ENCODE measurements at regions not wholly inside any gene's neighbourhood (a gene's known extent, or its start where the extent isn't known, plus 50 kb on each side); places are given as distances from the start of the nearest gene placed in this dataset.

DNA sequence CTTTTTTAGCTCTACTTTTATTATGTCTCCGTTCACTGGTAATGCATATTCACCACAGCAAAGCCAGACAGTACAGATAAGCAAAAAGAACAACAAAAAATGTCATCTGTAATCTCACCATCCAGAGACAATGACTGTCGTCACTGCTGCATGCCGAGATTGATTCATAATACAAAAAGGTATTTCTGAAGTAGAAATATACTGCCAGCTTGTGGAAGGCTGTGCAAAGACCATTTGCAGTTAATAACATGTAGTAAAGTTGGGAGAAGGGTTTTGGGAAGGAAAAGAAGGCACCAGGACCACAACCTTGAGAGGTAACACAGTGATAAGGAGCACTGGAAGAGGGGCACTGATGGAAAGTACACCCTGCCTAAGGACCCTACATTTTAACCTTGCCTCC is 223.0 kb upstream of the ZIC3 start:
- Histone ChIP-seq H3K79me2 (ENCODE audit: insufficient read depth, low read length) (no peaks in the 10 kb centered on the region), H3K9me3 (ENCODE audit: insufficient read depth, low read depth, low read length) (no peaks in the 10 kb centered on the region), H4K20me1 (ENCODE audit: insufficient read depth, low read length) (no peaks in the 10 kb centered on the region), H3K27me3 (ENCODE audit: insufficient read depth, low read length) (no peaks in the 10 kb centered on the region), H3K4me2 (ENCODE audit: low read length) (no peak overlapping the region), H2AFZ (ENCODE audit: low read depth, low read length) (no peak overlapping the region), H3K4me3 (ENCODE audit: insufficient read depth, low read depth, low read length) (no peak overlapping the region), H3K4me1 (ENCODE audit: insufficient read depth, low read length) (no peaks in the 10 kb centered on the region), H3K36me3 (ENCODE audit: insufficient read depth, low read length) (no peaks in the 10 kb centered on the region), H3K9ac (ENCODE audit: low read length) (no peak overlapping the region), H3K27ac (ENCODE audit: low read depth, low read length) (no peak overlapping the region)
- Mint-ChIP-seq H3K4me1 (ENCODE audit: low read depth, unreplicated experiment) (no peaks in the 10 kb centered on the region), H3K27ac (ENCODE audit: unreplicated experiment) (no peak overlapping the region), H3K4me3 (ENCODE audit: unreplicated experiment) (no peak overlapping the region), H3K9me3 (ENCODE audit: unreplicated experiment) (no peaks in the 10 kb centered on the region), H3K27me3 (ENCODE audit: low read depth, unreplicated experiment) (peaks cover 4% of the 10 kb centered on the region), H3K36me3 (ENCODE audit: low read depth, unreplicated experiment) (no peaks in the 10 kb centered on the region)
- FAIRE-seq: peak; percentile 58
- TF ChIP-seq EZH2 (IDR thresholded peaks at IDR 0.05; ENCODE audit: insufficient read depth, low read length): no peak
- TF ChIP-seq CTCF (IDR thresholded peaks at IDR 0.05; ENCODE audit: insufficient read depth, low read depth, low read length): no peak
- no peak for DNase-seq (ENCODE audit: low read depth)

- no peak overlapping the region for H3K4me3 ChIP-seq (ENCODE audit: insufficient read depth, low read depth, low read length)
- H3K27me3 Mint-ChIP-seq (ENCODE audit: low read depth, unreplicated experiment): no peaks in the 10 kb centered on the region
- FAIRE-seq (no peak), DNase-seq (ENCODE audit: low read depth) (no peak)
- H3K9me3 Mint-ChIP-seq (ENCODE audit: unreplicated experiment): peaks cover 1% of the 10 kb centered on the region
- H3K4me3 Mint-ChIP-seq (ENCODE audit: unreplicated experiment): no peak overlapping the region
- H3K36me3 ChIP-seq (ENCODE audit: insufficient read depth, low read length): no peaks in the 10 kb centered on the region
- H3K4me2 ChIP-seq (ENCODE audit: low read length): no peak overlapping the region
- no peak overlapping the region for H3K27ac Mint-ChIP-seq (ENCODE audit: unreplicated experiment)
- no peak overlapping the region for H3K27ac ChIP-seq (ENCODE audit: low read depth, low read length)
- no peak overlapping the region for H3K9ac ChIP-seq (ENCODE audit: low read length)
- no peaks in the 10 kb centered on the region for H3K4me1 Mint-ChIP-seq (ENCODE audit: low read depth, unreplicated experiment)
- H3K36me3 Mint-ChIP-seq (ENCODE audit: low read depth, unreplicated experiment): no peaks in the 10 kb centered on the region
- TF ChIP-seq EZH2 (IDR thresholded peaks at IDR 0.05; ENCODE audit: insufficient read depth, low read length): no peak
- TF ChIP-seq CTCF (IDR thresholded peaks at IDR 0.05; ENCODE audit: insufficient read depth, low read depth, low read length): no peak
- no peaks in the 10 kb centered on the region for H3K4me1 ChIP-seq (ENCODE audit: insufficient read depth, low read length)
- H4K20me1 ChIP-seq (ENCODE audit: insufficient read depth, low read length): no peaks in the 10 kb centered on the region
- H2AFZ ChIP-seq (ENCODE audit: low read depth, low read length): no peak overlapping the region
- H3K27me3 ChIP-seq (ENCODE audit: insufficient read depth, low read length): no peaks in the 10 kb centered on the region
- H3K79me2 ChIP-seq (ENCODE audit: insufficient read depth, low read length): no peaks in the 10 kb centered on the region
- H3K9me3 ChIP-seq (ENCODE audit: insufficient read depth, low read depth, low read length): no peaks in the 10 kb centered on the region
These were observed 252.3 kb upstream of the ZIC3 start for GRCh38 chrX:137313627-137314026.

DNA sequence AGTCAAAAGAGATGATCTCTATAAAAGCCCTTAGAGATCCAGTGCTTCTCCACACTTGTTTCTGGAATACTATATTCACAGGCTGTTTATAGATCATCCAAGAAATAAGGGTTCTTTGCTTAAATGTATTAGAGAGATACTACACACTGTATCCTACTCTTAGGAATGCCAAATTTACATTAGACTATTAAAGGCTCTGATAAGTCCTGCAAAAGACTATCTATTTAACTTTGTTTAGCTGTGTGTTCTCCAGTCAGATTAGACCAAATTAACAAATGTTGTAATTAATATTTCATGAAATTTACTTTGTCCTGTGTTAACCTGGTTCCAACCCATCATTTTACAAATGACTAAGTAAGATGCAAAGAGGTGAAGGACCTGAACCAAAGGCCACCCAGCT is 260.5 kb upstream of the ZIC3 start:
- Histone ChIP-seq H2AFZ (ENCODE audit: low read depth, low read length) (no peak overlapping the region), H3K9me3 (ENCODE audit: insufficient read depth, low read depth, low read length) (no peaks in the 10 kb centered on the region), H3K4me2 (ENCODE audit: low read length) (no peak overlapping the region), H3K27me3 (ENCODE audit: insufficient read depth, low read length) (no peaks in the 10 kb centered on the region), H3K79me2 (ENCODE audit: insufficient read depth, low read length) (no peaks in the 10 kb centered on the region), H4K20me1 (ENCODE audit: insufficient read depth, low read length) (no peaks in the 10 kb centered on the region), H3K27ac (ENCODE audit: low read depth, low read length) (no peak overlapping the region), H3K4me3 (ENCODE audit: insufficient read depth, low read depth, low read length) (no peak overlapping the region), H3K9ac (ENCODE audit: low read length) (no peak overlapping the region), H3K36me3 (ENCODE audit: insufficient read depth, low read length) (no peaks in the 10 kb centered on the region), H3K4me1 (ENCODE audit: insufficient read depth, low read length) (no peaks in the 10 kb centered on the region)
- peaks cover 3% of the 10 kb centered on the region for H3K9me3 Mint-ChIP-seq (ENCODE audit: unreplicated experiment)
- H3K4me1 Mint-ChIP-seq (ENCODE audit: low read depth, unreplicated experiment): no peaks in the 10 kb centered on the region
- no peak for DNase-seq (ENCODE audit: low read depth)
- no peak overlapping the region for H3K27ac Mint-ChIP-seq (ENCODE audit: unreplicated experiment)
- no peaks in the 10 kb centered on the region for H3K36me3 Mint-ChIP-seq (ENCODE audit: low read depth, unreplicated experiment)
- H3K27me3 Mint-ChIP-seq (ENCODE audit: low read depth, unreplicated experiment): peaks cover 2% of the 10 kb centered on the region
- no peak overlapping the region for H3K4me3 Mint-ChIP-seq (ENCODE audit: unreplicated experiment)
- peak; percentile 82 for FAIRE-seq
- no peak for TF ChIP-seq EZH2 (IDR thresholded peaks at IDR 0.05; ENCODE audit: insufficient read depth, low read length)
- TF ChIP-seq CTCF (IDR thresholded peaks at IDR 0.05; ENCODE audit: insufficient read depth, low read depth, low read length): no peak
